KG1 (cell line): ENCODE measurements at regions not wholly inside any gene's neighbourhood (a gene's known extent, or its start where the extent isn't known, plus 50 kb on each side); places are given as distances from the start of the nearest gene placed in this dataset.
"Not testable (repeated sequence)": the region's sequence is repeated elsewhere in the genome, so short reads cannot be mapped to it uniquely, and the experiment has no call there.

ENCODE experiments used
- DNase-seq: peaks from one replicate; lab custom pipeline; 2025; lab: John Stamatoyannopoulos, UW

DNA sequence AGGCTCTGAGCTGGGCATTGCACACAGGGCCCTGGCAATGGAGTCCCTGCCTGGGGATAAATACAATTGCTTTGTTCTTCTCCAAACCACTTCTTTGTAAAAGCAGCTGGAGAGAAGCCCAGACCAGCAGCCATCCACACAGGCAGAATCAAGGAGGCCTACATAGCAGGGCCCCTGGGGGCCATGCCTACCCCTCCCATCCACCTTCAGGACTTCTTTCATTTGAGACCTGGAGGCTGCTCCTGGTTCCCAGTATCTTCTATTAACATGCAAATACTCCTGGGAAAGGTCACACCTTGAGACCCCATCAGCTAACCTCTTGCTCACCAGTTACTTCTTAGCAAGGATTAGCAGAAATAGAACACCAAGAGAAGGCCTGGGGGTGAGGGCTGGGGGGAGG is 511.1 kb downstream of the SOX6 start:
- DNase-seq = no peak

DNA sequence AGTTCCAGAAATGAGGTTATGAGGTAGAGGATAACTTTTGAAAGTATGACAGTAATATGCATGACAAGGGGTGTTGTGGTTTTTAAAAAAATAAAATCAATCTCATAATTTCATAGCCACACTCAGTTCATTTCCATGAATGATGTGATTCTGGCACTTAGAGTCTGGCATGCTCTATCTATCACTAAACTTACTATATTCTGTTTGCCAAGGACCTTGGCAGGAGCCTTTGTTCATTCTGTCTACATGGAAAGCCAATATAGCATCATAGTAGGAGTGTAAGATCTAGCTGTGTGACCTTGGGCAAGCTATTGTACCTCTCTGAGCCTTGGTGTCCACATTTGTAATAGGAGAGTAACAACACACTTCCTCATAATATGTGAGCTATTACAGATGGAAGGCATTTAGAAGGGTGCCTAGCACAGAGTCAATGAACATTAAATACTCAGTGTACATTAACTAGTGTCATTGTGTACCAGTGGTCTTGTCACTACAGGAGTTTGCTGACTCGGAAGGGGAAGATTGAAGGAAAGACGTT is 507.6 kb downstream of the SOX6 start:
- no peak for DNase-seq

- DNase-seq = no peak
These were observed 507.1 kb downstream of the SOX6 start for GRCh38 chr11:15849257-15849656.

GRCh38 chr11:15850335-15850734 is 506.0 kb downstream of the SOX6 start:
- not testable (repeated sequence) for DNase-seq

DNA sequence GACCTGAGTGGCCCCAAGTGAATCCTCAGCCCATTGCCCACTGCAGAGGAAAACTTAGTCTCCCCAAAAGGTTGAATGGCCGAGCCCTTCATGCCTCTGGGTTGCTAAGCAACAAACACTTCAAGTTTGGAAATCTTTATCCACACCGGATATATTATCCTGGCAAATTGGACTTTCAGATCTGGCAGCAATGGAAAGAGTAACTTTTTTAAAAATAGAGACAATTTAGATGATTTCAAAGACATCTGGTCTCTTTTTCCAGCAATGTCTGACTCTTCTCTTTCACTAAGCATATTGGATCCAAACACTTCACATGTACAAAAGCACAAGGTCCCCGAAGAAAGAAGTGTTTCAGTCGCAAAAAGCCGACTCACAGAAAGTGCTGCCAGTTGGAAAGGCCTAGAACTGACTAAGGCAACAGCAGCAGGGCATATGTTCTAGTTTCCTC is 505.3 kb downstream of the SOX6 start:
- DNase-seq = no peak

- no peak for DNase-seq
These were observed 504.2 kb downstream of the SOX6 start for GRCh38 chr11:15852179-15852578.

- DNase-seq = no peak
These were observed 502.1 kb downstream of the SOX6 start for GRCh38 chr11:15854245-15854644.

DNA sequence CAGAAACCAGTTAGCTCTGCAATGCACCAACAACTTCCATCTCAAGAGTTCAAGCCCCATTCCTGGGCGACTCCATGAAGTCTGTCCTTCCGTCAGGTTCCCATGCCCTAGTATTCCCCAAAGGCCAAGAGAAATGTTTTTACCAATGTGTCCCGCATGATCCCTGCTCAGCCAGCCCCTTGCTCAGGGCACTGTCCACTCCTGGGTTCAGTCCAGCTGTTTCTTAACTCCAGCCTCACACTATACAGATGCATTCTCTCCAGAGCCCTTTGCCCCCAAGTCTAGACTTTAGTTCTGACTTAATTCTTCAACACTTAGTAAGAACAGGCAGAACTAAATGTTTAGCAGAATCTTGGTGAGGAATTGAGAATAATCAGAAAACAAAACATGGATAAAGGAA is 497.5 kb downstream of the SOX6 start:
- no peak for DNase-seq

DNA sequence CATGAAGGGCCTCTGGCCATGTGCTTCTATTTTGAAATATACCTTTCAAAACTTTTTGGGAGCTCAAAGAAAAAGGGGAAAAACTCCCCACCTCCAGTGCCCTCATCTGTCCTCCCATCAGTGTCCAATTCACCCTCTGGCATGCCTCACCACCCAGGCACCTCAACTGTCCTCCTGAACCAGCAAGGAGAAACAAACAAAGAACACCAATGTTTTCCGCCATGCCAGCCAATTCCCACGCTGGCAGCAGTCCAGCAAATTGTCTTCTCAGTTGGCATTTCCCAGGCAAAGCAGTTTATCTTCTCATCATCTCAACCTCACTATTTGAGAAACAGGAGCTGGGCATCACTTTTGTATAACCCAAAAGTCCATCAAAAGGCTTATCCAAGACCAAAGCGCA is 496.9 kb downstream of the SOX6 start:
- no peak for DNase-seq

GRCh38 chr11:15861256-15861655 is 495.1 kb downstream of the SOX6 start:
- no peak for DNase-seq

- DNase-seq = no peak
These were observed 492.9 kb downstream of the SOX6 start for GRCh38 chr11:15863411-15863810.

- DNase-seq = no peak
These were observed 492.1 kb downstream of the SOX6 start for GRCh38 chr11:15864026-15864805.

DNA sequence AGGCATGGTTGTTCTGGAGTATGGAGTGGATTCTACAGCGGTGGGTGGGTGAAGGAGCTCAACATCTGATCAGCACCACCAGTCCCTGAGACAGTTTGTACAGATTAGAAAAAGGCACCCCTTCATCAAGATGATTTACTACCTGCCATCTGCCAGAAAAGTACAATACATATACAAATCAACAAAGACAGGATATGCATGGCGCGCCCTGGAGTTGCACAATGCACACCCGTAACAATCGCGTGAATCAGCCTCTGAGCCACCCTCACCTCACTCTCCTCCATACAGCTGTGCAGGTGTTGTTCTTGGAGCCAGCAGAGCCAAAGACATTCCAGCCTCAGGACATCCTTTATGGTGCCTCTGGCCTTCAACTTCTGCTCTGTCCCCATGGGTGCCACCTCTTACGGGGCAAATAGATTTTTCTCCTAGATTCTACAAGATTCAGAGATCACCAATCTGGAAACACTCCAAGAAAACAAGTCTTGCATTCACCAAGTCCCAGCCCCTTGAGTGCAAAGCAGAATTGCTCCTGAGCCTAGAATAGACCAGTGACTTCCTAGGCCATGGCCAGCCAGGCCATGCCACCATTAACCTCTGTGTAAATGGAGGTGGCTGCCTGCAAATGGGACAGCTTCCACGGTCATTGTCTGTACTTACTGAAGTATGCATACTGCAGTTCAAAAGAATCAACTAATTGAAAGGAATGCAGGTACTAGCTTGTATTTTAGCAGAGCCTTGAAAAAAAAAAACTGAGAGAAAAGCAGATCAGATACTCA is 490.9 kb downstream of the SOX6 start:
- DNase-seq = no peak

- no peak for DNase-seq
These were observed 488.5 kb downstream of the SOX6 start for GRCh38 chr11:15867871-15868270.

- no peak for DNase-seq
These were observed 485.4 kb downstream of the SOX6 start for GRCh38 chr11:15870911-15871310.

GRCh38 chr11:15871904-15872626 is 484.3 kb downstream of the SOX6 start:
- no peak for DNase-seq

GRCh38 chr11:15873501-15873900 is 482.8 kb downstream of the SOX6 start:
- DNase-seq = no peak

DNA sequence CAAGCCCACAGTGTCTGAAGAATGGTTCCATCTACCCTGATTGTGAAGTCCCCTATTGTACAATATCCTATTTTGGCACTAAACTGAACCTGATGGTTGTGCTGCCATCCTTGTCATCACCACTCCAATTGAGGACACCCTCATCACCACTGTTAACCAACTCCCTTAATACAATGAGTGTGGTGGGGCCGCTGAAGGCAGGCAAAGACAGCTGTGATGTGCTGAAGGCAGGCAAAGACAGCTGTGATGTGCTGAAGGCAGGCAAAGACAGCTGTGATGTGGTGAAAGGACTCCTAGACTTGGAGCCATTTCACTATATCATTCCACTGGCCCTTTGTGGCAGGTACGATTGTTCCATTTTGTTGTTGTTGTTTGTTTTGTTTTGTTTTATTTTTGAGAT is 481.6 kb downstream of the SOX6 start:
- DNase-seq = no peak

DNA sequence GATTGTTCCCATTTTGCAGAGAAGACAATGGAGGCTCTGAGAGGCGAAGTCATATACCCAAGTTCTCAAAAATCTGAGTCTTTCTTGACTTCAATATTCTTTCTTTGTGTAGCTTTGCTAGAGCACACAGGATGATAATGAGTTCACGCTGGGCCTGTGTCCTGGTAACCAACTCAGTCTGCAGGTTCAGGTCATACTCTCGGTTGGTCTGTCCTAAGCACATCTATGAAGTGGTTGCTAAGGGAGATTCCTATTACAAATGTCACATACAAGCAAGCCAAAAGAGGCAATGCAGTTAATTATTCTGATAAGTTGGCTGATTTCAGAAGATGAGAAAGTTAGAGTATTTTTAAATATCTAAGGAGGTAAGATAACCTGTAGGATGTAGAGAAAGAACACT is 481.0 kb downstream of the SOX6 start:
- no peak for DNase-seq

GRCh38 chr11:15875943-15876342 is 480.4 kb downstream of the SOX6 start:
- no peak for DNase-seq

- no peak for DNase-seq
These were observed 477.6 kb downstream of the SOX6 start for GRCh38 chr11:15878756-15879155.

GRCh38 chr11:15880291-15880690 is 476.1 kb downstream of the SOX6 start:
- no peak for DNase-seq
